GM19025 (cell line): ENCODE measurements at regions not wholly inside any gene's neighbourhood (a gene's known extent, or its start where the extent isn't known, plus 50 kb on each side); places are given as distances from the start of the nearest gene placed in this dataset.

Experiments
- ATAC-seq: cut with Tn5 transposase; IDR thresholded peaks from one replicate; pipeline ENCODE4 v1.9.1; 2021; ENCODE audit warnings: mild to moderate bottlenecking, low read depth, moderate library complexity; ENCODE audit not compliant: unreplicated experiment

- ATAC-seq, result no peak
Measured at GRCh38 chr5:74408150-74409043, 232.1 kb downstream of the ENC1 start.

- ATAC-seq, result no peak
Measured at GRCh38 chr5:74407701-74408100, 232.8 kb downstream of the ENC1 start.

GRCh38 chr5:74406844-74407243 lies 233.7 kb downstream of the ENC1 start:
- ATAC-seq, result no peak

GRCh38 chr5:74405593-74405992 lies 234.9 kb downstream of the ENC1 start:
- no peak for ATAC-seq

- ATAC-seq, result no peak
Measured at GRCh38 chr5:74404574-74405508, 235.7 kb downstream of the ENC1 start.

- no peak for ATAC-seq
Measured at GRCh38 chr5:74403771-74404170, 236.8 kb downstream of the ENC1 start.

GRCh38 chr5:74402553-74402952 lies 238.0 kb downstream of the ENC1 start:
- ATAC-seq, result no peak

GRCh38 chr5:74401946-74402320 lies 238.6 kb downstream of the ENC1 start:
- ATAC-seq, result no peak

- ATAC-seq, result no peak
Measured at GRCh38 chr5:74401281-74401945, 239.1 kb downstream of the ENC1 start.

- no peak for ATAC-seq
Measured at GRCh38 chr5:74400067-74400466, 240.5 kb downstream of the ENC1 start.

- no peak for ATAC-seq
Measured at GRCh38 chr5:74396913-74397622, 243.5 kb downstream of the ENC1 start.

GRCh38 chr5:74394916-74395880 lies 245.3 kb downstream of the ENC1 start:
- ATAC-seq, result no peak

- ATAC-seq, result no peak
Measured at GRCh38 chr5:74394528-74394915, 246.0 kb downstream of the ENC1 start.

- no peak for ATAC-seq
Measured at GRCh38 chr5:74393943-74394342, 246.6 kb downstream of the ENC1 start.

- ATAC-seq, result no peak
Measured at GRCh38 chr5:74392711-74393351, 247.7 kb downstream of the ENC1 start.

- no peak for ATAC-seq
Measured at GRCh38 chr5:74391410-74391809, 249.1 kb downstream of the ENC1 start.

- ATAC-seq, result no peak
Measured at GRCh38 chr5:74390822-74391221, 249.7 kb downstream of the ENC1 start.

- no peak for ATAC-seq
Measured at GRCh38 chr5:74390306-74390637, 250.3 kb downstream of the ENC1 start.
